SKM-1 treated with dmso at 0.1 percent for 144 hours (cell line): ENCODE measurements at regions not wholly inside any gene's neighbourhood (a gene's known extent, or its start where the extent isn't known, plus 50 kb on each side); places are given as distances from the start of the nearest gene placed in this dataset.
"Not testable (repeated sequence)": the region's sequence is repeated elsewhere in the genome, so short reads cannot be mapped to it uniquely, and the experiment has no call there.

Experiments used
- DNase-seq: peaks from one replicate; lab custom pipeline; 2025; ENCODE audit not compliant: unreplicated experiment; lab: John Stamatoyannopoulos, UW

DNA sequence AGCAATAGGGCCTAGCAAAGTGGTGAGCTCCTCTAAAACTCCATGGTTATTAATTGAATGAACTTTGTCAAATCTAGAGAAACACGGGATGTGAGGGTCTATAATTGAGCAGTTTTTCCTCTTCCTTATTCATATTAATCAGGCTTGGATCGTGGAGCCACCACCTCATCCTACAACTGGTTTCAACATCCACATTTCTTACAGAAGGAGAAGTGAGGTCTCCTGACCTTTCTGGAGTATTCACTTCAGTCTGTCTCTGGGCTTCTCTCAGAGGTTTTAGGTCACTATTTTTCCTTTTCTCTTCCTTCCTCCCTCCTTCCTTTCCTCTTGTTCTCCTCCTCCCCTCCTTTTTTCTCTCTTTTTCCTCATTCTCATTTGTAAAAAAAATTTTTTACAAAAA, 177.3 kb upstream of the ACTBL2 start:
- DNase-seq: no peak

- no peak for DNase-seq
These were observed 175.4 kb upstream of the ACTBL2 start for GRCh38 chr5:57658018-57658417.

- DNase-seq: no peak
These were observed 172.6 kb upstream of the ACTBL2 start for GRCh38 chr5:57655228-57655627.

- no peak for DNase-seq
These were observed 171.2 kb upstream of the ACTBL2 start for GRCh38 chr5:57653636-57654290.

DNA sequence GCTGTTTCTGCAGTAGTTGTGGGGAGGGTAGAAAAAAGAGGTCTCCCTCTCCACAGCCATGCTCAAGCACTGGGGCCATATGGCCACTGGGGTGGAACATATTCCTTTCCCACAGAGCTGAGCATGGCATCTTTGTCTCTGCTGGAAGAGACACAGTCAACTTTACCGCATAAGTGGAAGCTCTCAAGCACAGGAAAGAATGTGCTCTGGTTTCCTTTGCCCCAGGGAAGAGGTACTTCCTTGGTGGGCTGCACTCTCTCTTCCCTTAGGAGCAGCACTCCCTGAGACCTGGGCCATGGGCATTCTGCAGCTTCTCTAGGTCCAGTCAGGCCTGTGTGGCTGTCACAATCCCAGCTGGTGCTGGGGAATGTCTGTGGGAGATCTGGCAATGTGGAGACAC, 168.5 kb upstream of the ACTBL2 start:
- no peak for DNase-seq

- peak; percentile 63 for DNase-seq
These were observed 167.9 kb upstream of the ACTBL2 start for GRCh38 chr5:57650360-57651069.

DNA sequence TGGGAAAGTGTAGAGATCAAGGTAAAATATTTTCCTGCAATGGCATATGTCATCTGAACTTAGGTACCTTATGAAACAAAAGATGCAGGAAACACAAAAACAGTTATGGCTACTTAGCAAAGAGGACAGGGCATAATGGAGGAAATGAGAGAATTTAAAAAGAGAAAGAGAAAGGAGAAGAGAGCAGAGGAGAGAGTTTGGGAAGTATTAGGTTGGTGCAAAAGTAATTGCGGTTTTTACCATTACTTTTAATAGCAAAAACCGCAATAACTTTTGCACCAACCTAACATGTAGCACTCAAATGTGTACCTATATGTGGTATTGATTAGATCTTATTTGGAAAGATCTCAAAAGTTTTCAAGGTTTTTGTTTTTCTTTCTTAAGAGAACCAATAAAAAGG, 160.1 kb upstream of the ACTBL2 start:
- no peak for DNase-seq

GRCh38 chr5:57642066-57642465, 159.5 kb upstream of the ACTBL2 start:
- no peak for DNase-seq

GRCh38 chr5:57635146-57635777, 152.7 kb upstream of the ACTBL2 start:
- DNase-seq: no peak

- no peak for DNase-seq
These were observed 150.3 kb upstream of the ACTBL2 start for GRCh38 chr5:57632937-57633336.

GRCh38 chr5:57631139-57631538, 148.5 kb upstream of the ACTBL2 start:
- not testable (repeated sequence) for DNase-seq

- no peak for DNase-seq
These were observed 145.1 kb upstream of the ACTBL2 start for GRCh38 chr5:57627661-57628060.

DNA sequence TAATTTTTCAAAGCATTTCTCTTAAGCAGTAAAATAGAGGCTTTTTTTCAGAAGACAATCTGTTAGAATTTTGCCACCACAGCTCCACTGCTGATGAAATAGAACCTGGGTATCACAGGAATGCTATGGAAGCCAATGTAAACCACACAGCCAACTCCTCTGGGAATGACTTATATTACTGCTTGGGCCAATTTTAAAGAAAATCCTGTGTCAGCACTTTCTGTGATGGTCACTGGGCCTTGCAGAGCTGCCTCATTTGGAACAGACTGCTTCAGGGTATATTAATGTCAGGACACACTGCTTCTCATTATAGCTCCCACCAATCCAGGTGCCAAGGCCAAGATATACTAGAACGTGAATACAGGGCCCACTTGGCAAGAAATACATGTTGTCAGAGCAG, 144.1 kb upstream of the ACTBL2 start:
- DNase-seq: no peak

- DNase-seq: no peak
These were observed 139.0 kb upstream of the ACTBL2 start for GRCh38 chr5:57621624-57622023.

DNA sequence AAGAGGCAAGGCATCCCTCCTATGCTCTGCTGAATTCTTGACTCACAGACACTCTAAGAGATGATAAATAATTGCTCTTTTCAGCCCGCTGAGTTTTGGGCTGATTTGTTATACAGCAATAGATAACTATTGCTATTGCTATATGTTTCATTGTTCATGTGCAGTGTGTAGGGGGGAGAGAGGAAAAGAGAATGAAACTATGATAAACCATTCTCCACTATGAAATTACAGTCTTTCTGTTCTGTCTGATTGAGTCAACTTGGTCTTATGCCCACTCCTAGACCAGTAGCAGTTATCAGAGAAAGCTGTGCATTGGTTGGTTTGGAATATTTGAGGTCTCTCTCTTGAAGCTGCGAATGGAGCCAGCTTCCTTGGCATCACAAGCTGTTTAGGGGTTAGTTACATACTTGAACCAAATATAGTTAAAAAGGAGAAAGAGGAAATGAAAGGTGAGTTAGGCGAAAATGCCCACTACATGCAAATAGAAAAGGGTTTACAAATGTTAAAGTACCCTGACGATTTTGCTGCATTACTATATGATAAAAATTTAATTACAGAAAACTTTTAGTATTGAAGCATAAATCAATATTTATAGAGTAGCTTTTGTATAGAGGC, 136.3 kb upstream of the ACTBL2 start:
- DNase-seq: no peak

DNA sequence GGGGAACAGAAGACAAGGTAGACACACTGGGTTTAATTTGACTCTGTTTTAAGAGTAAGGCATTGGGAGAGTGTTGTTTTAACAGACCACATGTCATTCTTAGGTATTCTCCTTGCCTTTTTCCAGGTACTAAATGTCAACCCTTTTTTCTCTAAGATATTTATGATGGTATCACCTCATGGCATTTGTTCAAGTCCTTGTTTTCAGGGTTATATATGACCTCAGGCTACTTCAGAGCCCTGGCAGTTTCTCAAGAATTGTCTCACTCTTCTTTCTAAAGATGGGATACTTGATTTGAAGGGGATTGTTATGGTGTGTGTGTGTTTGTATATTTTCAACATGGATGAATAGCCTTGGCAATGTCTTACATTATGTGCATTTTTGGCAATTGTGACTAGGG, 131.1 kb upstream of the ACTBL2 start:
- DNase-seq: no peak

DNA sequence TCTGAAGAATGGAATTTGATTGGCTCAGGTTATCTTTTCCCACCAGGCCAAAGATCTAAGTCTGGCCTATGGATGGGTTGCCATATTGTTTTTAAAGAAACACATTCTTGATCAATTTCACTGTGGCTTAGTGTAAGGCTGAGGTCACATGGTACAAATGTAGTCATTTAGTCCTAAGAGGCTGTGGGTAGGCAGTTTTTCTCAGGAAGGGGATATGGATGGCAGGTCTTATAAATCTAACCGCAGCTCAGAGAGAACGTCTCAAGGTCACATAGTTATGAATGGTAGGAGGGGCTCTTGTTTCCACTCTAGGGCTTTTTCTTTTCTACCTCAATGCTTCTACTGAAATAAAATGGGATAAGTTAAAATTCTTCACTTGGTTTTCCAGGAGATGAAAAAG, 128.6 kb upstream of the ACTBL2 start:
- no peak for DNase-seq

- DNase-seq: no peak
These were observed 125.9 kb upstream of the ACTBL2 start for GRCh38 chr5:57608542-57608941.

- DNase-seq: peak; percentile 61
These were observed 119.4 kb upstream of the ACTBL2 start for GRCh38 chr5:57601996-57602395.

DNA sequence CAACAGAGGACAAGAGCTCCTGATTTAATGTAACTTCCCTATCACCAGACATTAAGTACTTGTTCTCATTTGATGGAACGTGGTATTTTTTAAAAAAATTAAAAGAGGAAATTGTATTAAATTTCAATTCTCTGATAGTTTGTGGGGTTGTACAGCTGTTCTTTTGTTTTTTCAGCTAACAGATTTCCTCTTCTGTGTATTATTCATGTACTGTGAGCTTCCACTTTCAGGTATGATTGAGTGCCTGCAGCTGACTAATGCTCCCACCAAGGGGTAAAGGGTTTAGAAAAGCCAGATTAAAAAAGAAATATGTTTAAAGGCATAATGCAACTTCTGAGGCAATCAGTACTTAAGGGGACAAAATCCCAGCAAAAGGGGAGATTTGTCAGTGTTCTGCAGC, 117.7 kb upstream of the ACTBL2 start:
- no peak for DNase-seq

DNA sequence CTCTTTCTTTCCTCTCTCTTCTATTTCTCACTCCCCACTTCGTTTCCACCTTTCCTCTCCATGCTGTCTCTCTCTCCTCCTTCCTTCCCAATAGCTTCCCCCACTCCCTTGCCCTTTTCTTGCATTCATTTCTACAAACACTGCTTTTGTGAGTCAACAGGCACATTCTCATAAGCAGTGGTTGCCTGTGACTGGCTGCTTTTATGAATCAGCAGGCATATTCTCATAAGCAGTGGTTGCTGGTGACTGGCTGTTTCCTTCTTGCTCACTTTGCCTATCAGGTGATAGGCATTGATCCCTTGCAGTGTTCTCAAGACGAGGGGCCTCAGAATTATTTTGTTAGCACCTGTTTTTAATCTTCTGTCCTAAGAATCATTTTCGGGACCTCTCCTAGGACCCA, 116.1 kb upstream of the ACTBL2 start:
- no peak for DNase-seq

- DNase-seq: no peak
These were observed 115.5 kb upstream of the ACTBL2 start for GRCh38 chr5:57598097-57598496.
